Naive thymus-derived CD8-positive, alpha-beta T cell (primary cell): ENCODE measurements at regions not wholly inside any gene's neighbourhood (a gene's known extent, or its start where the extent isn't known, plus 50 kb on each side); places are given as distances from the start of the nearest gene placed in this dataset.
"Not testable (repeated sequence)": the region's sequence is repeated elsewhere in the genome, so short reads cannot be mapped to it uniquely, and the experiment has no call there.

Experiments used
- ATAC-seq, 2 donors: fragments of 150-1000 bp; cut with Tn5 transposase in 1 of 2; sonication (Bioruptor Pico), chemical (Tn5 transposase) in 1 of 2; 1 replicate in 1 of 2; 2 replicates in 1 of 2; pipeline ENCODE4 v1.10.0; 2021; ENCODE audit warnings: mild to moderate bottlenecking in 2 of 2, moderate library complexity in 2 of 2
- POLR2A ChIA-PET: fragments of 350-600 bp; sonication (Branson Sonifier 250); formaldehyde crosslinking; loops from one replicate; lab custom pipeline; 2021; ENCODE audit warnings: antibody characterized with exemption; lab: Charles Lee
- DNase-seq, 10 donors: peaks; one replicate each; pipeline versions ENCODE4 v3.0.0 to v3.0.0-alpha.2; 2020 to 2022
- H3K27ac Mint-ChIP-seq, 10 donors: one replicate each; pipeline ENCODE4 v1.8.0; 2020 to 2022; ENCODE audit warnings: mild to moderate bottlenecking in 10 of 10, mixed read lengths in 10 of 10, moderate library complexity in 4 of 10, inconsistent platforms in 1 of 10
- H3K27me3 Mint-ChIP-seq, 5 donors: one replicate each; pipeline ENCODE4 v1.8.0; 2021 to 2022; ENCODE audit warnings: mixed read lengths in 5 of 5
- H3K36me3 Mint-ChIP-seq, 3 donors: one replicate each; pipeline ENCODE4 v1.8.0; 2020 to 2022; ENCODE audit warnings: mixed read lengths in 3 of 3, mild to moderate bottlenecking in 2 of 3, inconsistent platforms in 1 of 3
- H3K4me1 Mint-ChIP-seq, 4 donors: one replicate each; pipeline ENCODE4 v1.8.0; 2021 to 2022; ENCODE audit warnings: mixed read lengths in 4 of 4
- H3K4me3 Mint-ChIP-seq, 10 donors: one replicate each; pipeline ENCODE4 v1.8.0; 2020 to 2022; ENCODE audit warnings: mild to moderate bottlenecking in 10 of 10, mixed read lengths in 10 of 10, moderate library complexity in 6 of 10, inconsistent platforms in 1 of 10
- H3K9me3 Mint-ChIP-seq, 9 donors: one replicate each; pipeline ENCODE4 v1.8.0; 2020 to 2022; ENCODE audit warnings: mixed read lengths in 9 of 9, mild to moderate bottlenecking in 3 of 9, inconsistent platforms in 1 of 9, moderate library complexity in 1 of 9

GRCh38 chr13:44843403-44843802 is 145.9 kb downstream of the NUFIP1 start:
- DNase-seq (no peak), ATAC-seq (no peak)
- no peak overlapping the region for H3K27ac Mint-ChIP-seq
- H3K4me3 Mint-ChIP-seq, result no peak overlapping the region
- POLR2A ChIA-PET, result no interaction called here
- H3K36me3 Mint-ChIP-seq, result no peaks in the 10 kb centered on the region
- H3K27me3 Mint-ChIP-seq, result peaks cover 0 to 10% (median 6%) of the 10 kb centered on the region in 5 donors
- H3K4me1 Mint-ChIP-seq, result no peaks in the 10 kb centered on the region
- no peaks in the 10 kb centered on the region for H3K9me3 Mint-ChIP-seq

GRCh38 chr13:44842158-44842557 is 147.1 kb downstream of the NUFIP1 start:
- H3K4me3 Mint-ChIP-seq, result no peak overlapping the region
- no peak for DNase-seq
- H3K4me1 Mint-ChIP-seq, result no peaks in the 10 kb centered on the region
- no peak overlapping the region for H3K27ac Mint-ChIP-seq
- H3K27me3 Mint-ChIP-seq, result peaks cover 0 to 4% (median 2%) of the 10 kb centered on the region in 5 donors
- ATAC-seq, result no peak
- no peaks in the 10 kb centered on the region for H3K9me3 Mint-ChIP-seq
- H3K36me3 Mint-ChIP-seq, result no peaks in the 10 kb centered on the region
- POLR2A ChIA-PET, result no interaction called here

GRCh38 chr13:44840131-44840530 is 149.1 kb downstream of the NUFIP1 start:
- Mint-ChIP-seq H3K9me3 (no peaks in the 10 kb centered on the region), H3K4me3 (no peak overlapping the region), H3K36me3 (no peaks in the 10 kb centered on the region), H3K27me3 (peaks cover 0 to 2% (median 0%) of the 10 kb centered on the region in 5 donors), H3K4me1 (no peaks in the 10 kb centered on the region), H3K27ac (no peak overlapping the region)
- POLR2A ChIA-PET, result no interaction called here
- ATAC-seq (no peak), DNase-seq (no peak)

GRCh38 chr13:44837250-44837649 is 152.0 kb downstream of the NUFIP1 start:
- H3K36me3 Mint-ChIP-seq, result no peaks in the 10 kb centered on the region
- ATAC-seq, result no peak
- H3K27ac Mint-ChIP-seq, result no peak overlapping the region
- H3K27me3 Mint-ChIP-seq, result peaks cover 0 to 3% (median 0%) of the 10 kb centered on the region in 5 donors
- no peaks in the 10 kb centered on the region for H3K9me3 Mint-ChIP-seq
- no peak overlapping the region for H3K4me3 Mint-ChIP-seq
- H3K4me1 Mint-ChIP-seq, result no peaks in the 10 kb centered on the region
- no peak for DNase-seq
- POLR2A ChIA-PET, result no interaction called here

- Mint-ChIP-seq H3K27me3 (peaks cover 0 to 8% (median 0%) of the 10 kb centered on the region in 5 donors), H3K4me1 (no peaks in the 10 kb centered on the region), H3K36me3 (peaks cover 0 to 5% (median 0%) of the 10 kb centered on the region in 3 donors), H3K9me3 (no peaks in the 10 kb centered on the region), H3K4me3 (no peak overlapping the region), H3K27ac (no peak overlapping the region)
- no peak for ATAC-seq
- POLR2A ChIA-PET, result no interaction called here
- no peak for DNase-seq
These were observed 154.9 kb downstream of the NUFIP1 start for GRCh38 chr13:44834404-44834803.

- Mint-ChIP-seq H3K36me3 (peaks cover 0 to 5% (median 0%) of the 10 kb centered on the region in 3 donors), H3K27ac (no peak overlapping the region), H3K27me3 (peaks cover 0 to 8% (median 0%) of the 10 kb centered on the region in 5 donors), H3K4me3 (no peak overlapping the region), H3K4me1 (no peaks in the 10 kb centered on the region), H3K9me3 (no peaks in the 10 kb centered on the region)
- ATAC-seq, result no peak
- POLR2A ChIA-PET, result no interaction called here
- DNase-seq, result no peak
These were observed 155.6 kb downstream of the NUFIP1 start for GRCh38 chr13:44833626-44834025.

- ATAC-seq (no peak), DNase-seq (no peak)
- Mint-ChIP-seq H3K4me1 (no peaks in the 10 kb centered on the region), H3K9me3 (no peaks in the 10 kb centered on the region), H3K27ac (no peak overlapping the region), H3K4me3 (no peak overlapping the region), H3K36me3 (peaks cover 0 to 5% (median 0%) of the 10 kb centered on the region in 3 donors), H3K27me3 (peaks cover 0 to 8% (median 0%) of the 10 kb centered on the region in 5 donors)
- POLR2A ChIA-PET, result no interaction called here
These were observed 156.1 kb downstream of the NUFIP1 start for GRCh38 chr13:44833139-44833538.

- POLR2A ChIA-PET, result no interaction called here
- H3K4me3 Mint-ChIP-seq, result no peak overlapping the region
- no peak for ATAC-seq
These were observed 162.5 kb downstream of the NUFIP1 start for GRCh38 chr13:44826591-44827350.

GRCh38 chr13:44825953-44826352 is 163.3 kb downstream of the NUFIP1 start:
- H3K4me1 Mint-ChIP-seq, result no peaks in the 10 kb centered on the region
- H3K9me3 Mint-ChIP-seq, result no peaks in the 10 kb centered on the region
- H3K4me3 Mint-ChIP-seq, result no peak overlapping the region
- DNase-seq (no peak), ATAC-seq (no peak)
- POLR2A ChIA-PET, result no interaction called here
- H3K27ac Mint-ChIP-seq, result no peak overlapping the region
- peaks cover 0 to 1% (median 0%) of the 10 kb centered on the region in 3 donors for H3K36me3 Mint-ChIP-seq
- peaks cover 0 to 8% (median 3%) of the 10 kb centered on the region in 5 donors for H3K27me3 Mint-ChIP-seq

More at GRCh38 chr13:44826591-44827350, 162.5 kb downstream of the NUFIP1 start:
- no peaks in the 10 kb centered on the region for H3K9me3 Mint-ChIP-seq
- peaks cover 0 to 5% (median 0%) of the 10 kb centered on the region in 3 donors for H3K36me3 Mint-ChIP-seq
- no peaks in the 10 kb centered on the region for H3K4me1 Mint-ChIP-seq
- H3K27me3 Mint-ChIP-seq, result peaks cover 2 to 9% (median 6%) of the 10 kb centered on the region in 5 donors
- no peak overlapping the region for H3K27ac Mint-ChIP-seq
- no peak for DNase-seq

GRCh38 chr13:44823555-44823954 is 165.7 kb downstream of the NUFIP1 start:
- H3K9me3 Mint-ChIP-seq, DNase-seq, H3K27me3 Mint-ChIP-seq, H3K27ac Mint-ChIP-seq, ATAC-seq, H3K36me3 Mint-ChIP-seq, H3K4me3 Mint-ChIP-seq, POLR2A ChIA-PET, H3K4me1 Mint-ChIP-seq: not testable (repeated sequence)

- no peak overlapping the region for H3K4me3 Mint-ChIP-seq
- H3K9me3 Mint-ChIP-seq, result no peaks in the 10 kb centered on the region
- no peak overlapping the region for H3K27ac Mint-ChIP-seq
- peaks cover 4 to 11% (median 5%) of the 10 kb centered on the region in 5 donors for H3K27me3 Mint-ChIP-seq
- H3K4me1 Mint-ChIP-seq, result no peaks in the 10 kb centered on the region
- no peaks in the 10 kb centered on the region for H3K36me3 Mint-ChIP-seq
- no peak for DNase-seq
- ATAC-seq, result no peak
- POLR2A ChIA-PET, result no interaction called here
These were observed 167.0 kb downstream of the NUFIP1 start for GRCh38 chr13:44822291-44822690.

GRCh38 chr13:44819772-44820171 is 169.5 kb downstream of the NUFIP1 start:
- H3K27me3 Mint-ChIP-seq, result peaks cover under 1 to 9% (median 4%) of the 10 kb centered on the region in 5 donors
- H3K9me3 Mint-ChIP-seq, result no peaks in the 10 kb centered on the region
- H3K36me3 Mint-ChIP-seq, result no peaks in the 10 kb centered on the region
- DNase-seq (no peak), ATAC-seq (no peak)
- POLR2A ChIA-PET, result no interaction called here
- no peak overlapping the region for H3K27ac Mint-ChIP-seq
- no peak overlapping the region for H3K4me3 Mint-ChIP-seq
- no peaks in the 10 kb centered on the region for H3K4me1 Mint-ChIP-seq

GRCh38 chr13:44819245-44819644 is 170.0 kb downstream of the NUFIP1 start:
- no peak for DNase-seq
- Mint-ChIP-seq H3K4me1 (no peaks in the 10 kb centered on the region), H3K27ac (no peak overlapping the region), H3K4me3 (no peak overlapping the region), H3K27me3 (peaks cover 0 to 9% (median 4%) of the 10 kb centered on the region in 5 donors), H3K9me3 (no peaks in the 10 kb centered on the region), H3K36me3 (no peaks in the 10 kb centered on the region)
- POLR2A ChIA-PET, result no interaction called here
- no peak for ATAC-seq

- H3K9me3 Mint-ChIP-seq, result no peaks in the 10 kb centered on the region
- no peaks in the 10 kb centered on the region for H3K36me3 Mint-ChIP-seq
- H3K4me3 Mint-ChIP-seq, result no peak overlapping the region
- peaks cover 0 to 9% (median 4%) of the 10 kb centered on the region in 5 donors for H3K27me3 Mint-ChIP-seq
- H3K4me1 Mint-ChIP-seq, result no peaks in the 10 kb centered on the region
- POLR2A ChIA-PET, result no interaction called here
- H3K27ac Mint-ChIP-seq, result no peak overlapping the region
- ATAC-seq (no peak), DNase-seq (no peak)
These were observed 170.8 kb downstream of the NUFIP1 start for GRCh38 chr13:44818428-44818827.
